GM12875 (cell line): ENCODE measurements at regions not wholly inside any gene's neighbourhood (a gene's known extent, or its start where the extent isn't known, plus 50 kb on each side); places are given as distances from the start of the nearest gene placed in this dataset.

ENCODE experiments used
- H3K4me3 ChIP-seq: one replicate; pipeline ENCODE4 v1.5.1; 2011; ENCODE audit warnings: low read depth, low read length, control low read depth
- CTCF ChIP-seq: IDR thresholded peaks from 2 replicates; pipeline ENCODE4 v1.5.1; 2011; ENCODE audit warnings: low read depth, mild to moderate bottlenecking, control low read depth, inconsistent platforms, low read length, moderate library complexity, borderline replicate concordance; ENCODE audit not compliant: insufficient read depth

DNA sequence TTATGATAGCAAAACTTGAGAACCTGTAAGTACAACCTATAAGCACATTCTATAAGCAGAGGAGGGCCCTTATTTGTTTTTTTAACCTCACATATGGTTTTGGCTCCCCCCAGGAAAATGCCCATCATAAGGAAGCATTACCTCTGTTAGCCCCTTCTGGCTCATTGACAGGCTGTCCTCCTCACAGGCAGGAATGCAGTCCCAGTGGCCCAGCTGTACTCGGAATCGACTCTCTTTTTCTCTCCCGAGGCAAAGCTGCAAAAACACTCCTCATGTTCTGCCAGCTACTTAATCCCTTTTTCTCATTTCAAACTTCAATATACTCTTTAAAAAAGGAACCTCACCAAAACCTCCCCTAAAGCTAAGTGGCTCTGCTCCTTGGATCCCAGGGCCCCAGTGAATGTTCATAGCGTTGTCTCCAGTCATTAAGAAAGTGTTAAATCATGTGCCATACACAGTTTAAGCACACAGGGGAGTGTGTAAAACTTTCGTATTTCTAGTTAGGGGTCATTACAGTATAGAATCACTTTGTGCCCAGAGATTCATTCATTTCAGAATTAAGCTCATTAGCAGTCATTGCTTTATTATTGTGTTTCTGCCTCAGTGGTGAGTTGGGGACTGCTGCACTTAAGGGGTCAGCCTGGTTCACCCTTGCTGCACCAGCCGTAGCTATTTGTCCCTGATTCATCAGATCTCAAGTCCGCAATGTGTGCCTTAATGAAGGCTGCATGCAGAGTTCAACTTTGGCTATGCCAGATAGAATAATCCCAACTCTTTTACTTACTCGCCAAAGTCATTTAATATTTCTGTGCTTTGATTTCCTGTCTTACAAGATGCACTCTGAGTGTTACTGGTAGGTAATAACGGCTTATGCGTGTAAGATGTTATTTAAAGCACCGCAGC, 57.6 kb downstream of the JRKL start:
- TF ChIP-seq CTCF: no peak
- H3K4me3 ChIP-seq: no peak overlapping the region

DNA sequence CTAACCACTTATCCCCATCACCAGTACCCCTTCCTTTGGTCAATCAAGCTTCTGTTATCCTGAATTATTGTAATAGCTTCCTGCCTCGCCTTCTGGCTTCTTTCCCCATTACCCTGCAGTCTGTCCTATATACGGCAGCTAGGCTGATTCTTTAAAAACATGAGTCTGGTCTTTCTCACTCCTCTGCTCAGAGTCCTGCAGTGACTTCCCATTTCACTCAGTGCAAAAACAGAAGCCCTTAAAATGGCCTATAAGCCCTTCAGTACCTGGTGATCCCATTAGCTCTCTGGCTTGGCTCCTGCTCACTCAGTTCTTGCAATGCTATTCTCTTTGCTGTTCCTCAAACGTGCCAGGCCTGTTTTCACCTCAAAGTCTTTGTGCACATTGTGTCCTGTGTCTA, 58.4 kb downstream of the JRKL start:
- H3K4me3 ChIP-seq: no peak overlapping the region

DNA sequence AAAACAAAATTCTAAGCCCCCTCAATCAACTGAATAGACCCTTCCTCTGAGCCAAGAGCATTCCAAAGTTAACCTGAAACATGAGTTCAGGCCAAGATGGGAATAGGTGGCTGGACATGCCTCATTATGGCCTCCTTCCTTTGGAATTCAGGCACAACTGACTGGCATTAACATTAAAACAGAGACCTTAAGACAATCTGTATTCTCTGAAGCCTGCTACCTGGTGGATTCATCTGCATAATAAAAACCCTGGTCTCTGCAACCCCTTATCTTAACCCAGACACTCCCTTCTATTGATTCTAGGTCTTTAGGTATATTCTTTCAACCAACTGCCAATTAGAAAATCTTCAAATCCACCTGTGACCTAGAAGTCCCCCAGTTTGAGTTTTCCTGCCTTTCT, 66.3 kb downstream of the JRKL start:
- H3K4me3 ChIP-seq: no peak overlapping the region
- no peak for TF ChIP-seq CTCF

More for the DNA sequence above, 58.4 kb downstream of the JRKL start:
- TF ChIP-seq CTCF: no peak

DNA sequence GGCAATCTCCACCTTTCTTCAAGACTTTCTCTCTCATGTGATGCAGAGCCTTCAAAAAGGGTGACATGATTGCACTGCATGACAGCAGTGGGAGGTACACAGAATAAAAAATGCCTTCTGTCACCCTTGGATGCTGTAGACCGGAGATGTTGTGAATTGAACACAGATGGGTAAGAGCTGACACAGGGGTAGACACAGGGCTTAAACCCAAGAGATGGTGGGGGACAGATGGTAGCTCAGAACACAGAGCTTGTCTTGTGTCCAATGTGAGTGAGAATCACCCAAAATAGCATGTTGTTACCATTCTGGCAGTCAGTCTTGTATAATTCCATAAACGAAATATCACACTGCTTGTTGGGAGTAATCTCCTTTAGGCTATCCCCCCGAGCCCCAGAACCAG, 69.9 kb downstream of the JRKL start:
- TF ChIP-seq CTCF: no peak
- H3K4me3 ChIP-seq: no peak overlapping the region

GRCh38 chr11:96461871-96462270, 72.1 kb downstream of the JRKL start:
- H3K4me3 ChIP-seq: no peak overlapping the region
- no peak for TF ChIP-seq CTCF

- no peak overlapping the region for H3K4me3 ChIP-seq
- TF ChIP-seq CTCF: peak; percentile 57; the same call in 1 of the 2 replicates
These were observed 75.0 kb downstream of the JRKL start for GRCh38 chr11:96464700-96465307.

GRCh38 chr11:96465512-96465911, 75.7 kb downstream of the JRKL start:
- no peak for TF ChIP-seq CTCF
- no peak overlapping the region for H3K4me3 ChIP-seq
